Activated T-helper 1 cell treated with anti-CD3 and anti-CD28 coated beads, Interleukin-12 subunit alpha, Interleukin-12 subunit beta, Interleukin-2, Interleukin-4 antibody, amounts not matched to agents 30 ng/mL and 10 ng/mL and 1 ng/mL, durations not matched to agents 14 hours and 24 hours and 36 hours (primary cell): ENCODE measurements at regions not wholly inside any gene's neighbourhood (a gene's known extent, or its start where the extent isn't known, plus 50 kb on each side); places are given as distances from the start of the nearest gene placed in this dataset.
"Not testable (repeated sequence)": the region's sequence is repeated elsewhere in the genome, so short reads cannot be mapped to it uniquely, and the experiment has no call there.

ENCODE experiments used
- DNase-seq: peaks from one replicate; pipeline ENCODE4 v3.0.0; 2021; ENCODE audit warnings: low spot score
- H3K27ac Mint-ChIP-seq: one replicate; pipeline ENCODE4 v1.8.0; 2021; ENCODE audit warnings: mild to moderate bottlenecking, mixed read lengths
- H3K27me3 Mint-ChIP-seq: one replicate; pipeline ENCODE4 v1.8.0; 2022; ENCODE audit warnings: mild to moderate bottlenecking, moderate library complexity, mixed read lengths; ENCODE audit not compliant: insufficient read depth
- H3K36me3 Mint-ChIP-seq: one replicate; pipeline ENCODE4 v1.8.0; 2021; ENCODE audit warnings: low read depth, mixed read lengths
- H3K4me1 Mint-ChIP-seq: one replicate; pipeline ENCODE4 v1.8.0; 2021; ENCODE audit warnings: low read depth, mixed read lengths
- H3K4me3 Mint-ChIP-seq: one replicate; pipeline ENCODE4 v1.8.0; 2021; ENCODE audit warnings: mild to moderate bottlenecking, moderate library complexity, mixed read lengths
- H3K9me3 Mint-ChIP-seq: one replicate; pipeline ENCODE4 v1.8.0; 2021; ENCODE audit warnings: mixed read lengths
- intact Hi-C: fragments of 100-400 bp; cut with micrococcal nuclease; formaldehyde crosslinking; loops from one replicate; pipeline ENCODE4 v1.15.1; 2024

- peaks cover 11% of the 10 kb centered on the region for H3K4me1 Mint-ChIP-seq
- not testable (repeated sequence) for DNase-seq, H3K9me3 Mint-ChIP-seq, H3K36me3 Mint-ChIP-seq, H3K27me3 Mint-ChIP-seq
- peak overlapping the region; percentile 85 for H3K4me3 Mint-ChIP-seq
- H3K27ac Mint-ChIP-seq = peak overlapping the region; percentile 82
- intact Hi-C loops = loop anchor here (1.0 kb wide), 1 partner anchor 18 kb away; no protein-coding TSS in a partner anchor
Measured at GRCh38 chr14:21894898-21895194, 221.2 kb upstream of the OR4E1 start.

GRCh38 chr14:21894003-21894897 is 220.6 kb upstream of the OR4E1 start:
- Mint-ChIP-seq H3K4me1 (peaks cover 11% of the 10 kb centered on the region), H3K9me3 (no peaks in the 10 kb centered on the region), H3K27me3 (peaks cover 3% of the 10 kb centered on the region), H3K27ac (peak overlapping the region; percentile 82), H3K4me3 (peak overlapping the region; percentile 85), H3K36me3 (no peaks in the 10 kb centered on the region)
- peak; percentile 41 for DNase-seq
- intact Hi-C loops = loop anchor here (1.0 kb wide), 1 partner anchor 19 kb away; no protein-coding TSS in a partner anchor

DNA sequence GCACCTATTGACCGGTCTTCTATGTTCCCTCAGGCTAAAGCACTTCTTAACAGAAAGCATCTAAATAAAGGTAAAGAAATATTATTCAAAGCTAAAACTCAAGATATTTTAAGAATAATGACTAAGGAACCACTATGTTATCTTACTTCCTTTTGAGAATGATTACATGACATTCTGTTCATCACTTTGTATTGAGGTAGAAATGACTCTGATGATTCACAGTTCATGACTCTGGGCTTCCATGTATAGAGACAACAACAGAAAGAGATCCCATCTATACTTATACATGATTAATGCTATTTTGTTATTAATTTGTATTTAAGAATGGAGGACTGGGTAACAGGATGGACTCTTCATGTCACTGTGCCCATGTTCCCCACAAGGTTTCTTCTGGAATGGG is 218.3 kb upstream of the OR4E1 start:
- peaks cover 3% of the 10 kb centered on the region for H3K27me3 Mint-ChIP-seq
- no peak for DNase-seq
- H3K9me3 Mint-ChIP-seq = no peaks in the 10 kb centered on the region
- peaks cover 11% of the 10 kb centered on the region for H3K4me1 Mint-ChIP-seq
- H3K4me3 Mint-ChIP-seq = no peak overlapping the region
- H3K36me3 Mint-ChIP-seq = no peaks in the 10 kb centered on the region
- no peak overlapping the region for H3K27ac Mint-ChIP-seq
- intact Hi-C loops = no loop called here

GRCh38 chr14:21884995-21885394 is 211.4 kb upstream of the OR4E1 start:
- H3K27me3 Mint-ChIP-seq = peaks cover 23% of the 10 kb centered on the region
- H3K36me3 Mint-ChIP-seq = no peaks in the 10 kb centered on the region
- intact Hi-C loops = no loop called here
- no peaks in the 10 kb centered on the region for H3K9me3 Mint-ChIP-seq
- no peak overlapping the region for H3K4me3 Mint-ChIP-seq
- DNase-seq = no peak
- H3K27ac Mint-ChIP-seq = no peak overlapping the region
- H3K4me1 Mint-ChIP-seq = peaks cover 6% of the 10 kb centered on the region

- intact Hi-C loops = no loop called here
- no peak overlapping the region for H3K27ac Mint-ChIP-seq
- no peak overlapping the region for H3K4me3 Mint-ChIP-seq
- DNase-seq = no peak
- no peaks in the 10 kb centered on the region for H3K9me3 Mint-ChIP-seq
- peaks cover 23% of the 10 kb centered on the region for H3K27me3 Mint-ChIP-seq
- peaks cover 6% of the 10 kb centered on the region for H3K4me1 Mint-ChIP-seq
- no peaks in the 10 kb centered on the region for H3K36me3 Mint-ChIP-seq
Measured at GRCh38 chr14:21882226-21882625, 208.6 kb upstream of the OR4E1 start.

- H3K4me1 Mint-ChIP-seq = peaks cover 6% of the 10 kb centered on the region
- no peak overlapping the region for H3K27ac Mint-ChIP-seq
- no peak for DNase-seq
- intact Hi-C loops = no loop called here
- H3K27me3 Mint-ChIP-seq = peaks cover 18% of the 10 kb centered on the region
- H3K9me3 Mint-ChIP-seq = no peaks in the 10 kb centered on the region
- H3K36me3 Mint-ChIP-seq = no peaks in the 10 kb centered on the region
- H3K4me3 Mint-ChIP-seq = no peak overlapping the region
Measured at GRCh38 chr14:21880918-21881317, 207.3 kb upstream of the OR4E1 start.

- H3K4me3 Mint-ChIP-seq = no peak overlapping the region
- intact Hi-C loops = no loop called here
- peaks cover 24% of the 10 kb centered on the region for H3K4me1 Mint-ChIP-seq
- no peaks in the 10 kb centered on the region for H3K36me3 Mint-ChIP-seq
- DNase-seq = no peak
- peaks cover 2% of the 10 kb centered on the region for H3K27me3 Mint-ChIP-seq
- H3K9me3 Mint-ChIP-seq = no peaks in the 10 kb centered on the region
- H3K27ac Mint-ChIP-seq = no peak overlapping the region
Measured at GRCh38 chr14:21875791-21876190, 202.2 kb upstream of the OR4E1 start.

DNA sequence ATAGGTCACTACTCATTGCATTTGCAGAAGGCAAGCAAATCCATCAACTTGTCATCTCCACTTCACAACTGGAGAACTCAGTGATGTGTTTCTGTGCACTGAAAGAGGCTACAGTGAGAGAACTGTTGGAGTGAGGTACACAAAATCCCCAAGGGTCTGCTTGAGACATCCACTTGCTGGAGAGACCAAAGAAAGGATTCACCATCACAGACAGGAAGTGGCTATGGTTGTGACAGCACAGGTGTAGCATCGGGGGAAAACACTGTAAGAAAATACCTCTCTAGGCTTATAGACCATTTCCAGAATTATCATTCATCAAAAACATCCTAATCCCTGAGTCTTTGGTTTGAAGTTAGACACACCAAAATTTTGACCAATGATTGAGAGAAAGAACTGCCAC is 201.3 kb upstream of the OR4E1 start:
- H3K9me3 Mint-ChIP-seq = no peaks in the 10 kb centered on the region
- no peak for DNase-seq
- H3K36me3 Mint-ChIP-seq = peaks cover 2% of the 10 kb centered on the region
- no peak overlapping the region for H3K4me3 Mint-ChIP-seq
- intact Hi-C loops = no loop called here
- H3K27ac Mint-ChIP-seq = no peak overlapping the region
- peaks cover 2% of the 10 kb centered on the region for H3K27me3 Mint-ChIP-seq
- H3K4me1 Mint-ChIP-seq = peaks cover 21% of the 10 kb centered on the region

- intact Hi-C loops = no loop called here
Measured at GRCh38 chr14:21874167-21874566, 200.5 kb upstream of the OR4E1 start.

DNA sequence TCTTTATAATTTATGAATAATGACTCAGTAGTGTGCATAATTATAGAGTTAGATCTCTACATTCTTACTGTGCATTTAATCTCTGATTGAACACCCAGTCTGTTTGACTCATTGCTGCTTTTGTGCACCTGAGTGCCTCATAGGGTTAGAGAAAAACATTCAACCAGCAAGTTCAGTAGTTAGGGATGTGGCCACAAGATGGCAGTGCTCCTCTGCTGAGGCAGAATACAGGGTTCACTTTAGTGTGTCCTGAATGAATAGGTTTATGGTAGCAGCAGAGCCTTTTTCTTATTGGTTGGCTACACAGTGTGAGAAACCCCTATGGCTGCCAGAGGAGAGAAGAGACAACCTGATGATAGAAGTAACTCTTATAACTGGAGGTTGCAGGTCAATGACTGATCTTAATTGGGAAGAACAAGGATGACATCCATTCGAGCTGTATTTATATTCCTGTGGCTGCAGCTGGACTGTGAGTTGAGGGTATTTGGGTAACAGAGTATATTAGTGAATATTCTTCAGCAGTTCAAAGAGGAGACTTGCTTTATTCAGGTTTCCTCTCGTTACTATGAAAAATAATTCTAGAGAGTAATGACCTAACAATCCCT is 194.9 kb upstream of the OR4E1 start:
- peaks cover 3% of the 10 kb centered on the region for H3K36me3 Mint-ChIP-seq
- intact Hi-C loops = loop anchor here (1.0 to 10.0 kb wide), 4 partner anchors 8 to 986 kb away; no protein-coding TSS in a partner anchor
- peak overlapping the region; percentile 46 for H3K27ac Mint-ChIP-seq
- H3K4me3 Mint-ChIP-seq = peak overlapping the region; percentile 74
- H3K9me3 Mint-ChIP-seq = no peaks in the 10 kb centered on the region
- H3K4me1 Mint-ChIP-seq = peaks cover 23% of the 10 kb centered on the region
- H3K27me3 Mint-ChIP-seq = peaks cover 5% of the 10 kb centered on the region
- DNase-seq = peak; percentile 72

More at GRCh38 chr14:21874167-21874566, 200.5 kb upstream of the OR4E1 start:
- H3K9me3 Mint-ChIP-seq = no peaks in the 10 kb centered on the region
- peaks cover 21% of the 10 kb centered on the region for H3K4me1 Mint-ChIP-seq
- peaks cover 2% of the 10 kb centered on the region for H3K36me3 Mint-ChIP-seq
- DNase-seq = no peak
- H3K4me3 Mint-ChIP-seq = peak overlapping the region; percentile 45
- H3K27ac Mint-ChIP-seq = no peak overlapping the region
- H3K27me3 Mint-ChIP-seq = peaks cover 2% of the 10 kb centered on the region

DNA sequence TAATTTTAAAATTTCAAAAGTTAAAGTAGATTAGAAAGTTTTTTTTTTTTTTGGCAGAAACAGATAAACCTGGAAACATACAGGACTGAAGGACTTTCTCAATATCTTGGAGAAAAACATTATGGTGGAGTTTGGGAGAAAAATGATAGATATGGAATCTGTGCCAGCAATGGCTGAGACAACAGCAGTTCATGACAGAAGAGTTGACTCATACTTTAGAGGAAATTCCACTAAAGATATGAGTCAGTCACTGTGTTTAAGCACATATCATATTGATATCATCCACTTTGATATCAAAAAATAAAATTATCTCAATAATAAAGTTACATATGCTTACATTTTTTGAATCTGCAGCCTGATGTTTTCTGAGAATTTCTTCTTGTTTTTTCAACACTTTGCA is 193.9 kb upstream of the OR4E1 start:
- H3K27ac Mint-ChIP-seq = peak overlapping the region; percentile 54
- DNase-seq = no peak
- peaks cover 22% of the 10 kb centered on the region for H3K4me1 Mint-ChIP-seq
- peaks cover 3% of the 10 kb centered on the region for H3K36me3 Mint-ChIP-seq
- no peaks in the 10 kb centered on the region for H3K9me3 Mint-ChIP-seq
- peaks cover 6% of the 10 kb centered on the region for H3K27me3 Mint-ChIP-seq
- peak overlapping the region; percentile 35 for H3K4me3 Mint-ChIP-seq
- intact Hi-C loops = loop anchor here (5.0 to 10.0 kb wide), 2 partner anchors 635 to 987 kb away; no protein-coding TSS in a partner anchor

- H3K27ac Mint-ChIP-seq = peak overlapping the region; percentile 11
- H3K4me1 Mint-ChIP-seq = peaks cover 22% of the 10 kb centered on the region
- no peaks in the 10 kb centered on the region for H3K9me3 Mint-ChIP-seq
- H3K4me3 Mint-ChIP-seq = peak overlapping the region; percentile 3
- peaks cover 3% of the 10 kb centered on the region for H3K36me3 Mint-ChIP-seq
- no peak for DNase-seq
- intact Hi-C loops = loop anchor here (5.0 to 10.0 kb wide), 2 partner anchors 636 to 988 kb away; no protein-coding TSS in a partner anchor
- H3K27me3 Mint-ChIP-seq = peaks cover 6% of the 10 kb centered on the region
Measured at GRCh38 chr14:21866479-21866878, 192.9 kb upstream of the OR4E1 start.

GRCh38 chr14:21863289-21863688 is 189.7 kb upstream of the OR4E1 start:
- Mint-ChIP-seq H3K27ac (peak overlapping the region; percentile 13), H3K4me1 (peaks cover 18% of the 10 kb centered on the region)

More at GRCh38 chr14:21863289-21863688, 189.7 kb upstream of the OR4E1 start:
- peak overlapping the region; percentile 63 for H3K4me3 Mint-ChIP-seq
- no peaks in the 10 kb centered on the region for H3K9me3 Mint-ChIP-seq
- intact Hi-C loops = loop anchor here (10.0 kb wide), 1 partner anchor 992 kb away; no protein-coding TSS in a partner anchor
- peaks cover 2% of the 10 kb centered on the region for H3K36me3 Mint-ChIP-seq
- DNase-seq = no peak
- peaks cover 11% of the 10 kb centered on the region for H3K27me3 Mint-ChIP-seq
